HG02678 (cell line): ENCODE measurements at regions not wholly inside any gene's neighbourhood (a gene's known extent, or its start where the extent isn't known, plus 50 kb on each side); places are given as distances from the start of the nearest gene placed in this dataset.
A peak's percentile ranks its signal among the peaks of the same experiment; 100 is the strongest.

Experiments
- ATAC-seq: cut with Tn5 transposase; IDR thresholded peaks from one replicate; pipeline ENCODE4 v1.9.1; 2021; ENCODE audit warnings: mild to moderate bottlenecking, moderate library complexity; ENCODE audit not compliant: unreplicated experiment

DNA sequence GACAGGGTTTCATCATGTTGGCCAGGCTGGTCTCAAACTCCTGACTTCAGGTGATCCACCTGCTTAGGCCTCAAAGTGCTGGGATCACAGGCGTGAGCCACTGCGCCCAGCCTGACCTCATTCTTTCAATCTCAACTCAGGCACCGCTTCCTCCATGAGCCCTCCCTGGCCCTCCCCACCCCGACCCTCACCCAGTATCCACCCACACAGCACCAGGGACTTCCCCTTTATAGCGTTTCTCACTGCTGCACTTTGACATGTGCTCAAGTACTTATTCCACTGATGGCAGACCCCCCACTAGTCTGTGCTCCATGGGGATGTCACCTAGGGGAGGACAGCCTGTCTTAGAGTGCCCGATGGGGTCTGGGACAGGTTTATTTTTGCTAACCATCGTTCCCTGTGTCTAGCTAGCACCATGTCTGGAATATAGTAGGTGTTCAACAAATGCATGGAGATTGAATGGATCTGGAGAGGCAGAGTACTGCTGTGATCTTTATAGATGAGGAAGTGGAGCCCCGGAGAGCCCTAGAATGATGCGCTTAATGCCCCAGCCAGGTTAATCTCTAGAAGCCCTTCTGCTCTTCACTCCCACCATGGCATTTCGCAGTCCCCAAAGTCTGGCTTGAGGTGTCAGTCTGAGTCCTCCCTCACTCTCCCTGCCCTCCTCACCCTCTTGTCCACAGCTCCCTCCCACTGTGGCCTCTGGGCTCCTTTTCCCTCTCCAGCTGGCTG is 258.8 kb downstream of the RPS24 start:
- no peak for ATAC-seq

- no peak for ATAC-seq
Observed at GRCh38 chr10:78292982-78293865, 259.6 kb downstream of the RPS24 start.

DNA sequence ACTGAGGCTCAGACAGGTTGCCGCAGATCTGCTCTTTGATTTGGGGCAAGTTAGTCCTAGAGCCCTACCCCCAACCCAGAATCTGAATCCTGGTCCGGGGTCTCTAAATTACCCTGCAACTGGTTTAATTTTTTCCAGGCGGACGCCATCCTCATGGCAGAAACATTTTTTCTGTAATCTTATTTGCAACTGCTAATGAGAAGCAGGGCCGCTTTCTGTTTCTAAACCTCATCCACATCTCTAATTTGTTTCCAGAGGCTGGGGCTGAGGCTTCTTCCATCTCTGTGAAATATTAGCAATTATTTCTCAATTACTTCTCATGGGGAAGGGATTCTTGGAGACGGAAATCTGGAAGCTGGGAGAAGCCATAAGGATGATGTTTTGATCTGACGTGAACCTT is 261.6 kb downstream of the RPS24 start:
- no peak for ATAC-seq

GRCh38 chr10:78296785-78297184 is 263.1 kb downstream of the RPS24 start:
- no peak for ATAC-seq

- ATAC-seq: no peak
Observed at GRCh38 chr10:78297997-78298396, 264.3 kb downstream of the RPS24 start.

- ATAC-seq: no peak
Observed at GRCh38 chr10:78298835-78299234, 265.2 kb downstream of the RPS24 start.

DNA sequence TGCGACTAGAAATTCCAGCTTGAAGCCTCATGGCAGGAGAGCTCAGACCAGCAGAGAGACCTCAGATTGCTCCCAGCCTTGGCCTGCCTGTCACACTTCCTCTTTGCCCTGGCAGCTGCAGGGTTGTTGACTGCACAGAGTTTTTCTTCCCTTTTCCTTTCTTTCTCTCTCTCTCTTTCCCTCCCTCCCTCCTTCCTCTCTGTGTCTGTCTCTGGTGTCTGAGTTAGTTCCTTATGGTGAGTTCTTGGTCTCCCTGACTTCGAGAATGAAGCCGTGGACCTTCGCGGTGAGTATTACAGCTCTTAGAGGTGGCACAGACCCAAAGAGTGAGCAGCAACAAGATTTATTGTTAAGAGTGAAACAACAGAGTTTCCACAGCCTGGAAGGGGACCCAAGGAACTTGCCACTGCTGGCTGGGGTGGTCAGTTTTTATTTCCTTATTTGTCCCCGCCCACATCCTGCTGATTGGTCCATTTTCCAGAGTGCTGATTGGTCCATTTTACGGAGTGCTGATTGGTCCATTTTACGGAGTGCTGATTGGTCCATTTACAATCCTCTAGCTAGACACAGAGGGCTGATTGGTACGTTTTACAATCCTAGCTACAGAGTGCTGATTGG is 266.3 kb downstream of the RPS24 start:
- ATAC-seq: no peak

DNA sequence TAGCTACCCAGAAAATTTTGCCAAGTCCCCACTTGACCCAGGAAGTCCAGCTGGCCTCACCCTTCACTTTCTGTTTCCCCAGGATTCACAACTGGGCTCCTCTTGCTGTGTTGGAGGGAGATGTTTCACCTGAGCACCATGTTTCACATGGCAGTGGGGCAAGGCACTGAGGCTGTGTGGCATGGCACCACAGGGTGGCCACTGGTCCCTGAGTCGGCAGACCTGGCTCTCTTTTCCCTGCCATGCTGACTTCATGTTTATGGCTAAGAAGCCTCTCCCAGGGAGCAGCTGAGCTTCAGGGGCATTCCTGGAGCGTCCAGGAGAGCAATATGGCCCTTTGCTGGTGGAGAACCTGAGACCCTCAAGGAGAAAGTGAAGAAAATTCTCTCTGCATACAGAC is 266.9 kb downstream of the RPS24 start:
- ATAC-seq: no peak

DNA sequence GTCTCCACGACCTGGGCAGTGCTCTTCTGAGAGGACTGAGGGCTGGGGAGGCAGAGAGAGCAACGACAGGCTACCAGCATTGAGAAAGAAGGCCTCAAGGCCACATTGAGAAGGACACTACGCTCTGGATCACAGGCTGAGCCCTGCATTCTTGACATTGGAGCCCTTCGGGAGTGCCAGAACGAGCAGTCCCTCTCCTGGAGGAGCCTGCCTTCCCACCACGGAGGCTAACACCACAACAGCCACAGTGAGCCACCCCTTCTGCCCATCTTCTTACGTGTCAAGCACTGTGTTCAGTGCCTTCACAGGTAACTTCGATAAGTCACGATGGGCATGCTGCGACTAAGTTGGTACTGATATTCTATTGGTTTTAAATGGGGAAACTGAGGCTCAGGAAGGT is 267.8 kb downstream of the RPS24 start:
- no peak for ATAC-seq

GRCh38 chr10:78301891-78302738 is 268.5 kb downstream of the RPS24 start:
- ATAC-seq: no peak

GRCh38 chr10:78302739-78302988 is 269.0 kb downstream of the RPS24 start:
- ATAC-seq: no peak

- peak; percentile 87 for ATAC-seq
Observed at GRCh38 chr10:78302989-78303854, 269.6 kb downstream of the RPS24 start.

DNA sequence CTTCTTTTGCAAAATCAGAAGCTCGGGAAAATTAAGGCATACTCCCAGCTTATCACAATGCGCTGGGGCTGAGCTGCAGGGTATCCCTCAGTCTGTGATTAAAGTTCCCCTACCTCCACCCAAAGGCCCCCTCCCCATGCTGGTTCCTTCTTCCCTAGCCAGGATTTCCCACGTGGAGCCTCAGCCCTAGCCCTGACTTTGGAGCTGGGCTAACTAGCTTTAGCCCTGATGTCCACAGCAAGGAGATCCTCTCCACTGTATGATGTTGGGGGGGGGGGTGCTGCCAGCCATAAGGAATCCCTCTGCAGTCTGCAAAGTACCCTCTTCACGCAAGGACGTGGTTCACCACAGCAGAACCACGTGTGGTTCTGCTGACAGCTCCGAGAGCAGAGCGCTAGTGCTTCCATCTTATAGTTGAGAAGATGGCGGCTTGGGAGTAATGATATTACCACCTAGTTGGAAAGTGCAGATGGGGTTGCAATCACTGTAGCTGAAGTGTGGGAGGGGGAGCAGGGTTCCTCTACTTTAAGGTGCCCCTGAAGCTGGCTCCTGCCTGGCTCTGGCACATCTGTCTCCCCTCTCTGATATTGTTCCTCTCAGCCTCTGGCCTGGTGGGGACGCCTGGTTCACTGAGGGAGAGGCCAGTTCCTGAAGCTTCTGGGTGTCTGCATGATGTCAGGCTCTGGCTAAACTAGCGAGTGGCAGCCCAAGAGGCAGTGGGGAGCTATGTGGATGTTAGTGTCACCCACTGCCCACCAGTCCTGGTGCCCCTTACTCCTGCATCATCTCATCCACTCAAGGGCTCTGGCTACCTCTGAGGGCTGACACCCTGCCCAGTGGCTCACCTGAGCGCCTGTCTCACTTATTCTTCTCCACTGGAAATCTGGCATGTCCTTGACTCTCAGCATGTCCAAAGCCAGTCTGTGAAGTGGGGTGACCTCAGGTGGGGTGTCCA is 270.7 kb downstream of the RPS24 start:
- no peak for ATAC-seq

DNA sequence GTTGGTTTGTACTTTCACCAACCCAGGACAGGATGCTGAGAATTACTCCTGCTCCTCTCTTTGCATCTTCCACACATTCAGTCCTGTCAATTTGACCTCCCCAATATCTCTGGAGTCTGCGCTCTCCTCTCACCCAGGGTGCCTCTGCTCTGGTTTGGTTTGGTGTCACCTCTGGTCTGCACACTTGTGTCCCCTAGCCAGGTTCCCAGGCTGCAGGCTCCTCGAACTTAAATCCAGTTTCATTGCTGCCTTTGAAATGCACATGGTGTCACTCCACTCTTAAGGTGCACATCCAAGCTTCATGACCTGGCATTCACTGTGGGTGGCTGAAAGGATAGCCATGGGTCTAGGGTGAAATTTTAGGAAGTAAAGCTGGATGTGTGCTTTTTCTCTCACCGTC is 271.6 kb downstream of the RPS24 start:
- ATAC-seq: no peak

DNA sequence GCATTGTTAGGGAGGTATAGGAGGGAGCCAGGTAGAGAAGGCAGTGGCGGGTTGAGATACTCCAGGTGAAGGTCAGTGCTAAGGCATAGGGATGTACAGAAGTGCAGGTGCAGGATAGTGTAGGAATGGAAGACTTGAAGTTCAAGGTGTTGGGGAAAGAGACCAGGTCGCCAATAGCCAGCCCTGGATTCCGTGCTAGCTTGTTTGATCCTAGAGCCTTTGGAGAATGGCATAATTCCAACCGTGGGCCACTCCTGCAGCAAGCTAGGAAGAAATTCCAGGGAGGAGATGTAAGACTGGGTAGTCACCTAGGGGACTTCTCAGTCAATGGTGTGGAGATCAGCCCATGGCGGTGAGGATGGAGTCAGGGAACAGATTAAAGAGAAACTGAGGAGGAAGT is 272.7 kb downstream of the RPS24 start:
- ATAC-seq: no peak

- ATAC-seq: no peak
Observed at GRCh38 chr10:78307576-78307975, 273.9 kb downstream of the RPS24 start.

DNA sequence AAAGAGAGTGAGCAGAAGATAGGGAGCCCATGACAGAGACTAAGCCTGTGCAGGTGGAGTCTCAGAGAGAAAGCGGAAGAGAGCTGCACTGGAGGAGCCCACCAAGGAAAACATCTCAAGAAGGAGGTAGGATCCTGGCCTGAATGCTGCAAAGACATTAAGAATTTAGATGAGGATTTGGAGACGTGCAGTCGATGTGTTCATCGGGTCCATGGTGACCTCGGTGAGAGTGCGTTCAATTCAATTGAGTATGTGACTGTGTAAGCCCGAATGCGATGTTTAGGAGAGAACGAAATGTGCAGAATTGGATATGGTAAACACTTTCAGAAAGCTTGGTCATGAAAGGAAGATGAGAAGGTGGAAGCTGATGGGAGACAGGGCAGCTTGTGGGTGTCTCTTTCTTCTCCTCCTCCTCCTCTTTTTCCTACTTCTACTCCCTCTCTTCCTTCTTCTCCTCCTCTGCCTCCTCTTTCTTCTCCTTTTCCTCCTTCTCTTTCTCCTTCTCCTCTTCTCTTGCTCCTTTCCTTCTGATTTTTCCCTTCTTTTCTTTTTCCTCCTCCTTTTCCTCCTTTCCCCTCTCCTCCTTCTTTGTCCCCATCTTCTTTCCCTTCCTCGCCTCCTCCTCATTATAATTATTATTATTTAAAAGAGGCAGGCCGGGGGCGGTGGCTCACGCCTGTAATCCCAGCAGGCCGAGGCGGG is 276.0 kb downstream of the RPS24 start:
- ATAC-seq: no peak

DNA sequence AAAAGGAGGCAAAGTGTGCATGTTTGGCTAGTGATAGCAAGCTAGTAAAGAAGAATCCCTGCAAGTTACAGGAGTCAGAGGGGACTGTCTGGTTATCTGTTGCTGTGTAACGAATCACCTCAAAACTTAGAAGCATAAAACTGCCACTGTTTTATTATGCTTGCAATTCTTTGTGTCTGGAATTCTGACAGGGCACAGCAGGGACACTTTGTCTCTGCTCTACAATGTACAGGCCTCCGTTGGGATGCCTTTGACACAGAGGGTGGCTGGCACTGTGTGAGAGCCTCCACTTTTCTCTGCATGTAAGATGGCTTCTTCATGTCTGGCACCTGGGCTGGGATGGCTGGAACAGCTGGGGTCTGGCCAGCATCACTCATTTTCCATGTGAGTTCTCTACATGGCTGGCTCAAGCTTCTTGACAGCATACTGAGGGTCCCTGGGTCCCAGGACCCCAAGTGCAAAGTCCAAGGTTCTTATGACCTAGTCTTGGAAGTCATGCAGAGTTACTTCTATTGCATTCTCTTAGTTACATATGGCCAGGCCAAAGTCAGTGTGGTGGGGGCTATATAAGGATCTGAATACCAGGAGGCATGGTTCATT is 276.9 kb downstream of the RPS24 start:
- ATAC-seq: no peak
